ENCODE measurements at regions not wholly inside any gene's neighbourhood (a gene's known extent, or its start where the extent isn't known, plus 50 kb on each side); places are given as distances from the start of the nearest gene placed in this dataset.

GRCh38 chr9:26244661-26245451 is 566.6 kb upstream of the TUSC1 start:
- H3K9me3 ChIP-seq, result no peaks in the 10 kb centered on the region
- TF ChIP-seq POLR2A (IDR thresholded peaks at IDR 0.05) (no peak), CTCF (IDR thresholded peaks at IDR 0.05) (no peak)
- H3K27me3 ChIP-seq, result no peaks in the 10 kb centered on the region
- no peak overlapping the region for H3K4me3 ChIP-seq
- intact Hi-C loops (cut with DNase I), result no loop called here
- no peaks in the 10 kb centered on the region for H3K36me3 ChIP-seq (replicated peaks in 1 of 2; ENCODE audit: insufficient read depth in 1 of 2, low read depth in 2 of 2)
- DNase-seq (no peak), ATAC-seq (no peak)
- 32 to 36% methylated on average over 1 of the region's 1 CpG for WGBS, 2 donors
- H3K4me1 ChIP-seq, result no peaks in the 10 kb centered on the region
- H3K27ac ChIP-seq, result no peak overlapping the region

DNA sequence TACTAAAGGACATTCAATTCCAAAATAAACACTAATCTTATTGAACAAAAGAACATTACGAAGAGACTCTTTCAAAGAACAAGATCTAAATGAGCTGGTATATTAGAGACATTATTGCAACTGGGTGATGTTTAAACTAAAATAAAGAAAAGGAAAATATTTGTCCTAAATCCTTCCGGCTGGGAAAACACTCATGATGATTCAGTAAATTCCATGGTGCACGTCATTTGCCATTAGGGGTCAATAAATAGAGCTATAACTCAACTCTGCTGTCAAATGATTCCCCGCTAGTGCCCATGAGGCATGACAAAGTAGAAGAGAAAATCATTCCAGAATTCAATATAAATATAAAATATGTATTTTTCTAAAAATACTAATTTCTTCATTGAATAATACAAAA is 565.5 kb upstream of the TUSC1 start:
- no peak overlapping the region for H3K4me3 ChIP-seq
- intact Hi-C loops (cut with DNase I), result no loop called here
- no peaks in the 10 kb centered on the region for H3K9me3 ChIP-seq
- 52 to 59% methylated on average over 4 of the region's 4 CpGs for WGBS, 2 donors
- H3K27me3 ChIP-seq, result no peaks in the 10 kb centered on the region
- no peak for ATAC-seq
- no peaks in the 10 kb centered on the region for H3K4me1 ChIP-seq
- DNase-seq, result no peak
- H3K36me3 ChIP-seq (replicated peaks in 1 of 2; ENCODE audit: insufficient read depth in 1 of 2, low read depth in 2 of 2), result no peaks in the 10 kb centered on the region
- TF ChIP-seq CTCF (IDR thresholded peaks at IDR 0.05) (no peak), POLR2A (IDR thresholded peaks at IDR 0.05) (no peak)
- no peak overlapping the region for H3K27ac ChIP-seq

DNA sequence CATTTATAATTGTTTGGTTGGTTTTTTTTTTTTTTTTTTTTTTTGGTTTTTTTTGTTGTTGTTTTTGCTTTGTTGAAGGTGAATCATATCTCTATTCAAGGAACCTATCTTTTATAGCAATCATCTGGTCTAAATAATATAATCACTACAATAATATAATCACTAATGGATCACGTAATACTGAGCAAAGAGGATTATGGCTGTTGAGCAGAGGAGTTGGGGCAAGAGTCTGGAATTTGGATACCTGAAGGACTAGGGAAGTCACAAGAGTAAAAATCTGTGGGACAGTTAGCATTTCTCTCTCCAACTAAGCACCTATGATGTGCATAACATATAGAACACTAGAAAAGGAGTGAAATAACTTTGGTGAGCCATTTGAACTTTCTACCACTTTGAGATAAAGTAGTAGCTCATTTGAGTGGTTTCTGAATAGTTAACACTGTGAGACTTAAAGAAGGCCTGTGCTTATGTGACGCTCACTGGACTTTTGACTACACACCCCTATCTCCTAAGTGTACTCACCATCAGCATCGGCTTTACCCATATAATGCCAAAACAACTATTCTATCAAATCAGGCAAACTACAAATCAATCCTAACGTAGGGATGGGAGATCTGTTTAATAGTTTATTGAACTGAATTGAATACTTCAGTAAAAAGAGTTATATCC is 564.9 kb upstream of the TUSC1 start:
- no peak for DNase-seq
- 71 to 72% methylated on average over 4 of the region's 4 CpGs for whole genome bisulfite sequencing, 2 donors
- H3K27me3 ChIP-seq, result no peaks in the 10 kb centered on the region
- intact Hi-C loops (cut with DNase I), result no loop called here
- no peak overlapping the region for H3K4me3 ChIP-seq
- H3K27ac ChIP-seq, result no peak overlapping the region
- no peak for TF ChIP-seq CTCF (IDR thresholded peaks at IDR 0.05)
- TF ChIP-seq POLR2A (IDR thresholded peaks at IDR 0.05), result no peak
- H3K36me3 ChIP-seq (replicated peaks in 1 of 2; ENCODE audit: insufficient read depth in 1 of 2, low read depth in 2 of 2), result no peaks in the 10 kb centered on the region
- no peaks in the 10 kb centered on the region for H3K9me3 ChIP-seq
- ATAC-seq, result no peak
- H3K4me1 ChIP-seq, result no peaks in the 10 kb centered on the region

GRCh38 chr9:26240020-26240419 is 561.8 kb upstream of the TUSC1 start:
- TF ChIP-seq CTCF (IDR thresholded peaks at IDR 0.05), result no peak
- no peak for TF ChIP-seq POLR2A (IDR thresholded peaks at IDR 0.05)
- Histone ChIP-seq H3K9me3 (no peaks in the 10 kb centered on the region), H3K27me3 (no peaks in the 10 kb centered on the region), H3K4me1 (no peaks in the 10 kb centered on the region), H3K4me3 (no peak overlapping the region), H3K36me3 (replicated peaks in 1 of 2; ENCODE audit: insufficient read depth in 1 of 2, low read depth in 2 of 2) (no peaks in the 10 kb centered on the region), H3K27ac (no peak overlapping the region)
- DNase-seq (no peak), ATAC-seq (no peak)
- intact Hi-C loops (cut with DNase I), result no loop called here
- 61 to 68% methylated on average over 2 of the region's 2 CpGs for WGBS, 2 donors

Data from body of pancreas (tissue), 4 donors.